CD4-positive, alpha-beta T cell treated with Interleukin-17A for 1 hour (primary cell): ENCODE measurements at regions not wholly inside any gene's neighbourhood (a gene's known extent, or its start where the extent isn't known, plus 50 kb on each side); places are given as distances from the start of the nearest gene placed in this dataset.

Experiments
- DNase-seq: peaks from one replicate; pipeline ENCODE4 v3.0.0-alpha.2; 2020

- DNase-seq = no peak
Observed at GRCh38 chr19:28023064-28023463, 1189.9 kb downstream of the UQCRFS1 start.

DNA sequence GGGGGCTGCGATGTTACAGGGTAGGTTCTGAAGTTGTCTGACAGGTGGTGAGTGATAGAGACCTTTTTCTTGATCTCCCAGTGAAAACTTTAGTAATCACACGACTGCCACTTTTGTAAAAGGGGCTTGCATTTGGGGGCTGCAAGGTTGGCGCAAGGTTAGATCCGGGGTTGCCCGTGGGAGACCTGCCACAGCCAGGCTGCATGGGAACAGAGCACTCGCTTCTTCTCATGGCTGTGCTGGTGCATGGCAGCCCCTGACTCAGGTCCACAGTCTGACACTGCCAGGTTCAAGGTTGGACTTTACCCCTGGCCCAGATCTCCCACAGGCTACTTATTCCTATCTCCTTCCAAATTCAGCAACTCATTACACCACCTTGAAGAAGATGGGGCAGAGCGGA, 1190.4 kb downstream of the UQCRFS1 start:
- no peak for DNase-seq

- DNase-seq = no peak
Observed at GRCh38 chr19:28021259-28022185, 1191.4 kb downstream of the UQCRFS1 start.

GRCh38 chr19:28020619-28021258, 1192.2 kb downstream of the UQCRFS1 start:
- no peak for DNase-seq

DNA sequence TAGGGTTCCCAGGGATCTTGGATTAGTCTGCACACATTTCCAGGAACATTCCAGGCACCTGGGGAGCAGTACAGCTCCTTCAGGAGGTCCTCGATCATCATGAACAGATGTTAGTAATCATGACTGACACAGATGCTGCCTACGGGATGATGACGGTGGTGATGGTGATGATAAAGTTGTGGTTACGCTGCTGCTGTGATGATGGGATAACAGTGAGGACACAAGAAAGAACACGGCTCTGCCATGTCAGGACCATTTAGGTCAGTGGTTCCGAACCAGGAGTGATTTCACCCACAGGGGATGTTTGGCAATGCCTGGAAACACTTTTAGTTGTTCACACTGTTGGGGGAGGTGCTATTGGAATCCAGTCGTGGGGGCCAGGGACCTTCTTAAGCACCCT, 1193.0 kb downstream of the UQCRFS1 start:
- DNase-seq = no peak

GRCh38 chr19:28019371-28019770, 1193.6 kb downstream of the UQCRFS1 start:
- no peak for DNase-seq

DNA sequence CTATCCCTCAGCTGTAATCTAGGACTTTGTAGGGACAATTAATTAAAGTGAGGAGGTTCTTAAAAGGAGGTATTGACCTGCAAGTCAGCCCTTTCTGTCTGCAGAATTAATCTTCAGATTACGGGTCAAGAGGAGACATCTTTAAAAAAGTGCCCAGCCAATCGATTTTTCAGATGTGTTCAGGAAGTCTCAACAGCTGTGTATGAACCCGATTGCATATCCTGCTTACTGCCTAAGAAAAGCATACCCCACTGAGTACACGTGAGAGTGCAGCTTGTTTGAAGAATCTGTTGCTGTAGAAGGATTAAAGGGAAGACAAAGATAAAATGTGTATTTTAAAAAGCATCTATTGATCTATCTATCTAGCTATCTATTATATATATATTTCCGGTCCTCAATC, 1194.5 kb downstream of the UQCRFS1 start:
- no peak for DNase-seq

GRCh38 chr19:28014615-28015405, 1198.1 kb downstream of the UQCRFS1 start:
- DNase-seq = no peak

DNA sequence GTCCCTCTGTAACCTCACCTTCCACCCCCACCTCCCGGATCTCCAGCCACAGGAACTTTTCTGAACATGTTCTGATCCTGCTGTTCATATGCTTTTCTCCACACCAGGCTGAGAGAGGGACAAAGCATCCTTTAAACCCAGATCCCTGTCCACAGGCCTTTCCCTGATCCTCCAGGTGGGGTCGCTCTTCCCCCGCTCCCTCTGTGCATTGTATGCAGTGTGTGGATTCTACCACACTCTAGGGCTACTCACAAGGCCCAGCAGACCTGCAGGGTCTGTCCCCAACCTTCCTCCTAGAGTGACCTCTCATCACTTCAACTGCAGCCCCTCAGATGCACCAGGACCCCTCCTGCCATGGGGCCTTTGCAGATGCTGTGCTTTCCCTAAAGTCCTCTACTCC, 1200.6 kb downstream of the UQCRFS1 start:
- DNase-seq = no peak

- no peak for DNase-seq
Observed at GRCh38 chr19:28010656-28011055, 1202.3 kb downstream of the UQCRFS1 start.

- DNase-seq = no peak
Observed at GRCh38 chr19:28009696-28010095, 1203.3 kb downstream of the UQCRFS1 start.

- no peak for DNase-seq
Observed at GRCh38 chr19:28008695-28009094, 1204.3 kb downstream of the UQCRFS1 start.

DNA sequence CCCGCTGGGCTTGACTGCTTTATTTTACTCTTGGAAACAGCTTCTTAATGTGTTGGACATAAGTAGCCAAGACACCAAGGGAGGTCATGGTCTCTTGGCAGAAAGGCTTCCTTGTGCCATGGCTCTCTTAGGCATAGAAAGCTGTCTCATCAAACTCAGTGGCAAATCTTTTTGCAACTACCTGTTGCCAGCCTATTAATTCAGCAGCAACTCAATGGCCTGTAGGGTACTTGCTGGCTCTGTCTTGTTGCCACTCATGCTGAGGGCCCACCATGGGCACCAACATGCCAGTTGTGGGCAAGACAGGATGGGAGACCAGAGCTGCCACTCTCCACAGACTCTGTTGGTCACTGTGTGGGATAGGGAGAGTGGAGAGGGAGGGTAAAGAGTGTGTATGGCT, 1209.4 kb downstream of the UQCRFS1 start:
- no peak for DNase-seq

DNA sequence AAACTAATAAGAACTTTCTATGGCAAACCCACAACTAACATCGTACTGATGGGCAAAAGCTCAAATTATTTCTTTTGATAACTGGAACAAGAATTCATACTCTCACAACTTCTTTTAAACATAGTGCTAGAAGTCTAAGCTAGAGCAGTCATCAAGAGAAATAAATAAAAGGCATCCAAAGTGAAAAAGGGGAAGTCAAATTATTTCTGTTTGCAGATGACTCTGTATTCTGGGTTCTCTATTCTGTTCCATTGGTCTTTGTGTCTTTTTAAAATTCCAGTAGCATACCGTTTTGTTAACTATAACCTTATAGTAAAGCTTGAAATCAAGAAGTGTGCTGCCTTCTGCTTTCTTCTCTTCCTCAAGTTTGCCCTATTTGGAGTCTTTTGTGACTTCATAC, 1215.9 kb downstream of the UQCRFS1 start:
- DNase-seq = no peak

GRCh38 chr19:27993619-27994570, 1219.1 kb downstream of the UQCRFS1 start:
- DNase-seq = no peak

GRCh38 chr19:27986299-27986698, 1226.7 kb downstream of the UQCRFS1 start:
- no peak for DNase-seq

DNA sequence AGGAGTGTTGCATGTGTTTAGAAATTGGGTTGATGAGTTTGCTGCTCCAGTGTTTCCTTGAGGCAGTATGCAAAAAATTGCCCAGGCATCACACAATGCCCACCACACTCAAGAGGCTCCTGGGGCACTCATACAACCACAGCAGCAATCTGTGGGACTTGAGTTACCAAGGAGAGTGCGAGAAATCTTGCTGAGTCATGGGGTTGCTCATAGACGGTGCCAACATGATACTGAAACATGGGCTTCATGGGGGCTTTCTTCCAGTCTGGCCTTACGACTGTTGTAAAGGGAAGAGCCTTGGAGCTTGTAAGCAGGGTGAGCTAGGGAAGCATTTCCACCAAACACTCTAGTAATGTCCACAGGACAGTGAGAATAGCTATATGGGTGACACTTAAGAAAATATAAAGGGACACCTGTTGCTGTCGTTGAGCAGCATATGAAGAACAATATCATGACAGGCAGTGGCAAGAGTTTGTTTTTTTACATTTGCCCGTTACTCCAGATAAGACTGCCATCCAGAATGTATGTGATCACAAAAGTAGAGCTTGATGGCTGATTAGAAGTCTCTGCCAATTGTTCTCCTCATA, 1237.4 kb downstream of the UQCRFS1 start:
- DNase-seq = no peak

GRCh38 chr19:27974082-27974513, 1238.9 kb downstream of the UQCRFS1 start:
- no peak for DNase-seq

DNA sequence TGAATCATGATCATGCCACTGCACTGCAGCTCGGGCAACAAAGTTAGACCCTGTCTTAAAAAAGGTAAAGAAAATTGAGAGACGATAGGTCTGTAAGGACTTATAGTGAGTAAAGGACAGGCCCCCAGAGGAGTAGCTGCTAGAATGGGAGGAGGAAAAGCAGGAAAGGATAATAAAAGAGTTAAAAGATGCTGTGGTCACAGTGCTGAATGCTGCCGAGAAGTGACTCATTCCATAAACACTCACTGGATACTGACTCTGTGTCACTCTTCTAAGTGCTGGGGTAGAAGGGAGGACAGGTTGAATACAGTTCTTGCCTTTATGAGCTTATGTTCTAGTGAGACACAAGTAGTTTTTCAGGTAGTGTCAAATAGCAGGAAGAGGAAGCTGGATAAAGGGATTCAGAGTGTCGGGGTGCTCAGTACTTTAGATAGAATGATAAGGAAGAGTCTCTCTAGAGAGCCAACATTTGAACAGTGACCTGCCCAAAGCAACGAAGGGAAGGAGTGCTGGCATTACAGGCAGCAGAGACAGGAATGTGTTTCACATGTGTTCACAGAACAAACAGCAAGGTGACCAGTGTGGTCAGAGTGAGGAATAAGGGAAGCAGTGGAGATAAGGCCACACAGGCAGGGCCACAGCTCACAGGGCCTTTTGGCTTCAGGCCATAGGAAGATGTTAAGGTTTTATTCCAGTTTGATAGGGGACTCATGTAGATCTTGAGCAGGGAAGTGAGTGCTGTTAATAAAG, 1240.5 kb downstream of the UQCRFS1 start:
- no peak for DNase-seq

- DNase-seq = no peak
Observed at GRCh38 chr19:27971869-27972268, 1241.1 kb downstream of the UQCRFS1 start.

GRCh38 chr19:27971071-27971470, 1241.9 kb downstream of the UQCRFS1 start:
- no peak for DNase-seq
